ENCODE measurements at regions not wholly inside any gene's neighbourhood (a gene's known extent, or its start where the extent isn't known, plus 50 kb on each side); places are given as distances from the start of the nearest gene placed in this dataset.
A peak's percentile ranks its signal among the peaks of the same experiment; 100 is the strongest.

- TF ChIP-seq ZNF407 (CRISPR knock-in tag; IDR thresholded peaks at IDR 0.05; ENCODE audit: not compliant biosample characterization) (no peak), ZNF446 (CRISPR knock-in tag; IDR thresholded peaks at IDR 0.05) (no peak), NCOA1 (CRISPR knock-in tag; IDR thresholded peaks at IDR 0.05) (no peak), ZNF556 (CRISPR knock-in tag; IDR thresholded peaks at IDR 0.05; ENCODE audit: borderline replicate concordance) (peak; percentile 79; the same call in 1 of the 2 replicates), KAT7 (CRISPR knock-in tag; IDR thresholded peaks at IDR 0.05; ENCODE audit: borderline replicate concordance) (0 out of 2 replicates have a peak, but pooled peaks have one; percentile 33), GTF3A (CRISPR knock-in tag; conservative IDR thresholded peaks at IDR 0.05) (no peak; the same call in 1 of the 2 replicates), GMEB1 (CRISPR knock-in tag; IDR thresholded peaks at IDR 0.05; ENCODE audit: borderline replicate concordance) (no peak; the same call in 1 of the 2 replicates), TOPORS (CRISPR knock-in tag; IDR thresholded peaks at IDR 0.05) (peak; percentile 84), RBAK (CRISPR knock-in tag; IDR thresholded peaks at IDR 0.05) (no peak), JUN (CRISPR knock-in tag; IDR thresholded peaks at IDR 0.05) (no peak), CHD4 (IDR thresholded peaks at IDR 0.05; ENCODE audit: borderline replicate concordance, low read length) (no peak)
- TF ChIP-seq, protein P1, sequence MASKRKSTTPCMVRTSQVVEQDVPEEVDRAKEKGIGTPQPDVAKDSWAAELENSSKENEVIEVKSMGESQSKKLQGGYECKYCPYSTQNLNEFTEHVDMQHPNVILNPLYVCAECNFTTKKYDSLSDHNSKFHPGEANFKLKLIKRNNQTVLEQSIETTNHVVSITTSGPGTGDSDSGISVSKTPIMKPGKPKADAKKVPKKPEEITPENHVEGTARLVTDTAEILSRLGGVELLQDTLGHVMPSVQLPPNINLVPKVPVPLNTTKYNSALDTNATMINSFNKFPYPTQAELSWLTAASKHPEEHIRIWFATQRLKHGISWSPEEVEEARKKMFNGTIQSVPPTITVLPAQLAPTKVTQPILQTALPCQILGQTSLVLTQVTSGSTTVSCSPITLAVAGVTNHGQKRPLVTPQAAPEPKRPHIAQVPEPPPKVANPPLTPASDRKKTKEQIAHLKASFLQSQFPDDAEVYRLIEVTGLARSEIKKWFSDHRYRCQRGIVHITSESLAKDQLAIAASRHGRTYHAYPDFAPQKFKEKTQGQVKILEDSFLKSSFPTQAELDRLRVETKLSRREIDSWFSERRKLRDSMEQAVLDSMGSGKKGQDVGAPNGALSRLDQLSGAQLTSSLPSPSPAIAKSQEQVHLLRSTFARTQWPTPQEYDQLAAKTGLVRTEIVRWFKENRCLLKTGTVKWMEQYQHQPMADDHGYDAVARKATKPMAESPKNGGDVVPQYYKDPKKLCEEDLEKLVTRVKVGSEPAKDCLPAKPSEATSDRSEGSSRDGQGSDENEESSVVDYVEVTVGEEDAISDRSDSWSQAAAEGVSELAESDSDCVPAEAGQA (IDR thresholded peaks at IDR 0.05; ENCODE audit: low read depth) = peak; percentile 73
- TF ChIP-seq, protein P1 (CRISPR knock-in tag; IDR thresholded peaks at IDR 0.05; ENCODE audit: borderline replicate concordance) = 0 out of 2 replicates have a peak, but pooled peaks have one; percentile 12
These were observed 199.4 kb upstream of the ZNF184 start (continued) for GRCh38 chr6:27672113-27672799.

Data from HepG2 (cell line).